HEK293T (cell line): ENCODE measurements at regions not wholly inside any gene's neighbourhood (a gene's known extent, or its start where the extent isn't known, plus 50 kb on each side); places are given as distances from the start of the nearest gene placed in this dataset.

Source experiments
- CTCF ChIA-PET: fragments of 350-600 bp; formaldehyde crosslinking; extraction: SDS; loops from one replicate; lab custom pipeline; 2021; ENCODE audit warnings: antibody characterized with exemption, inconsistent platforms; lab: Yijun Ruan, JAX
- POLR2A ChIA-PET: fragments of 350-600 bp; formaldehyde crosslinking; extraction: SDS; loops from one replicate; lab custom pipeline; 2020; ENCODE audit warnings: antibody characterized with exemption, inconsistent platforms; lab: Yijun Ruan, JAX
- DNase-seq: peaks from one replicate; pipeline ENCODE4 v3.0.0; 2012; ENCODE audit warnings: mixed read lengths; ENCODE audit errors: extremely low spot score
- ARNT ChIP-seq: fragments of 450-650 bp; IDR thresholded peaks from 2 replicates; pipeline ENCODE4 v1.6.1; 2017; ENCODE audit warnings: mild to moderate bottlenecking
- BHLHE40 ChIP-seq: fragments of 450-650 bp; IDR thresholded peaks from 2 replicates; pipeline ENCODE4 v1.6.1; 2016; ENCODE audit warnings: mild to moderate bottlenecking, moderate library complexity, borderline replicate concordance
- CTBP1 ChIP-seq: fragments of 450-650 bp; IDR thresholded peaks from 2 replicates; pipeline ENCODE4 v1.6.1; 2016; ENCODE audit warnings: borderline replicate concordance
- ELF4 ChIP-seq: fragments of 450-650 bp; IDR thresholded peaks from 2 replicates; pipeline ENCODE4 v1.6.1; 2017; ENCODE audit warnings: antibody characterized with exemption
- FOXA1 ChIP-seq: fragments of 450-650 bp; IDR thresholded peaks from 2 replicates; pipeline ENCODE4 v1.6.1; 2016; ENCODE audit warnings: mild to moderate bottlenecking
- FOXK2 ChIP-seq: fragments of 450-650 bp; IDR thresholded peaks from 2 replicates; pipeline ENCODE4 v1.6.1; 2016; ENCODE audit warnings: mild to moderate bottlenecking
- FOXM1 ChIP-seq: fragments of 450-650 bp; IDR thresholded peaks from 2 replicates; pipeline ENCODE4 v1.6.1; 2017; ENCODE audit warnings: mild to moderate bottlenecking, borderline replicate concordance
- HDGF ChIP-seq: fragments of 450-650 bp; IDR thresholded peaks from 2 replicates; pipeline ENCODE4 v1.6.1; 2017; ENCODE audit warnings: antibody characterized with exemption, borderline replicate concordance
- L3MBTL2 ChIP-seq: fragments of 450-650 bp; conservative IDR thresholded peaks from 2 replicates; pipeline ENCODE4 v1.6.1; 2016; ENCODE audit warnings: mild to moderate bottlenecking
- LEF1 ChIP-seq: fragments of 450-650 bp; IDR thresholded peaks from 2 replicates; pipeline ENCODE4 v1.6.1; 2017; ENCODE audit warnings: mild to moderate bottlenecking, borderline replicate concordance
- NFRKB ChIP-seq: fragments of 450-650 bp; IDR thresholded peaks from 2 replicates; pipeline ENCODE4 v1.6.1; 2016; ENCODE audit warnings: mild to moderate bottlenecking, moderate library complexity
- PKNOX1 ChIP-seq: fragments of 450-650 bp; IDR thresholded peaks from 2 replicates; pipeline ENCODE4 v1.6.1; 2016
- SP1 ChIP-seq: fragments of 450-650 bp; IDR thresholded peaks from 2 replicates; pipeline ENCODE4 v1.6.1; 2017
- SUZ12 ChIP-seq: fragments of 450-650 bp; IDR thresholded peaks from 2 replicates; pipeline ENCODE4 v1.6.1; 2016; ENCODE audit warnings: mild to moderate bottlenecking
- TARDBP ChIP-seq: fragments of 450-650 bp; IDR thresholded peaks from 2 replicates; pipeline ENCODE4 v1.6.1; 2016
- ZNF384 ChIP-seq: fragments of 450-650 bp; IDR thresholded peaks from 2 replicates; pipeline ENCODE4 v1.6.1; 2016

- ChIA-PET CTCF (interaction anchor here (0.7 to 0.8 kb wide), 2 partner anchors 178 to 387 kb away, joined by 3 read pairs; no protein-coding TSS in a partner anchor), POLR2A (no interaction called here)
- TF ChIP-seq BHLHE40, result no peak
- TF ChIP-seq FOXK2, result no peak
- TF ChIP-seq PKNOX1, result no peak
- TF ChIP-seq TARDBP, result no peak
- no peak for TF ChIP-seq SP1
- TF ChIP-seq CTBP1, result no peak
- TF ChIP-seq ELF4, result no peak
- TF ChIP-seq ARNT, result no peak
- TF ChIP-seq SUZ12, result no peak
- no peak for TF ChIP-seq HDGF
- no peak for TF ChIP-seq L3MBTL2
- TF ChIP-seq LEF1, result no peak
- TF ChIP-seq ZNF384, result no peak
- TF ChIP-seq FOXM1, result no peak
- no peak for TF ChIP-seq FOXA1
- no peak for TF ChIP-seq NFRKB
- no peak for DNase-seq
These were observed 82.3 kb downstream of the MSX2 start for GRCh38 chr5:174806729-174807128.

- ChIA-PET POLR2A (no interaction called here), CTCF (no interaction called here)
- no peak for DNase-seq
- TF ChIP-seq NFRKB, result no peak
- TF ChIP-seq LEF1, result no peak
- no peak for TF ChIP-seq FOXK2
- no peak for TF ChIP-seq BHLHE40
- no peak for TF ChIP-seq PKNOX1
- TF ChIP-seq L3MBTL2, result no peak
- TF ChIP-seq ARNT, result no peak
- TF ChIP-seq FOXM1, result no peak
- TF ChIP-seq ELF4, result no peak
- no peak for TF ChIP-seq ZNF384
- TF ChIP-seq CTBP1, result no peak
- TF ChIP-seq SUZ12, result no peak
- TF ChIP-seq TARDBP, result no peak
- TF ChIP-seq HDGF, result no peak
These were observed 77.4 kb downstream of the MSX2 start for GRCh38 chr5:174801798-174802197.

GRCh38 chr5:174800435-174800834, 76.1 kb downstream of the MSX2 start:
- CTCF ChIA-PET, result no interaction called here

DNA sequence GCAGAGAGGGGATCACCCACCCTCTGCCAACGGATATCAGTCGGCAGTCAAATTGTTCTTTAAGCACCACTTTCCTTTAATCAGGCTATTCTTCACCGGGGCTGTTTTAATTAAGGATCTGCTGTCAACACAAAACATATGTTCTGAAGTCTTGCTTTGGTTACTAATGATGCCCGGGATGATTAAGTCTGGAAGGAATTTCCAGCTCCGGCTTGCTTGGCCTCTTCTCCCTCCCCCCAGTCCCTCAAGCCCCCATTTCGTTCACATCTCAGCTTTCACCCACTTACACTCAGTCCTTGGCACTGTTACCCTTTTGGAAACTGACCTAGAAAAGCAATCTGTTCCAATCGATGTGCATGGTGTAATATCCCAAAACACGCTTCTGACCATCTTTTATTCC, 74.7 kb downstream of the MSX2 start:
- ChIA-PET POLR2A (no interaction called here), CTCF (no interaction called here)
- TF ChIP-seq LEF1 (no peak), ELF4 (no peak), FOXM1 (no peak), SUZ12 (no peak), PKNOX1 (no peak), TARDBP (no peak), HDGF (no peak), L3MBTL2 (no peak), SP1 (no peak), FOXA1 (no peak), NFRKB (no peak), FOXK2 (no peak), ARNT (no peak), CTBP1 (no peak), BHLHE40 (no peak), ZNF384 (no peak)
- DNase-seq, result no peak

More at GRCh38 chr5:174800435-174800834, 76.1 kb downstream of the MSX2 start:
- no peak for TF ChIP-seq FOXM1
- no peak for TF ChIP-seq HDGF
- no peak for TF ChIP-seq FOXA1
- no peak for TF ChIP-seq LEF1
- no peak for TF ChIP-seq CTBP1
- no peak for TF ChIP-seq SUZ12
- no peak for TF ChIP-seq PKNOX1
- TF ChIP-seq SP1, result no peak
- no peak for TF ChIP-seq NFRKB
- TF ChIP-seq BHLHE40, result no peak
- TF ChIP-seq ARNT, result no peak
- TF ChIP-seq FOXK2, result no peak
- DNase-seq, result no peak
- POLR2A ChIA-PET, result no interaction called here

DNA sequence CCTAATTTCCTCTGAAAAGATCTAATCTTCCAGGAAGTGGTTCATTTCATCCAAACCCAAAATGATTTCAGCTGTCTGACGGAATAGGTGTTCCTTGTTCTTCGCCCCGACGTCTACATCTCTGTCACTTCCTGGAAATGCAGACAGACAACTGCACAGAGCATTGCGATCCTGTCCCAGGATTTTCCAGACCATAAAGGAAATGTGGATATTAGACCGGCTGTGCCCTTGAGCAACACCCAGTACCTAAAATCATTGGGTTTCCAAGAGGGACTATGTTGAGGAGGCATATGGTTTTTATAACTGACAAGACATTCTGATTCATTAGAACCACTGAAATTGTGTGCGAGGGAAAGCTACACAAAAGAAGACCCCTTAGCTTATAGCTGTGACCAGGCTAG, 74.2 kb downstream of the MSX2 start:
- ChIA-PET CTCF (no interaction called here), POLR2A (no interaction called here)
- no peak for DNase-seq
- no peak for TF ChIP-seq BHLHE40
- no peak for TF ChIP-seq ZNF384
